SU-DHL-6 (cell line): ENCODE measurements at regions not wholly inside any gene's neighbourhood (a gene's known extent, or its start where the extent isn't known, plus 50 kb on each side); places are given as distances from the start of the nearest gene placed in this dataset.

Experiments
- H2AFZ ChIP-seq: fragments of 200-600 bp; sonication (generic); 2 replicates; pipeline ENCODE4 v1.6.1; 2014; ENCODE audit warnings: low read depth, mild to moderate bottlenecking, moderate library complexity, mixed read lengths, antibody characterized with exemption, low read length; ENCODE audit not compliant: severe bottlenecking
- H3F3A ChIP-seq: fragments of 200-600 bp; shearing (Covaris generic); 2 replicates; pipeline ENCODE4 v1.6.0; 2016; ENCODE audit warnings: antibody characterized with exemption, mild to moderate bottlenecking; ENCODE audit not compliant: insufficient read depth
- H3K27ac ChIP-seq: fragments of 200-600 bp; sonication (generic); 2 replicates; pipeline ENCODE4 v1.5.1; 2016; ENCODE audit warnings: low read depth, mild to moderate bottlenecking, low read length, moderate library complexity, mixed read lengths
- H3K27me3 ChIP-seq: fragments of 200-600 bp; sonication (generic), shearing (Covaris generic); 2 replicates; pipeline ENCODE4 v1.6.0; 2014; ENCODE audit warnings: mild to moderate bottlenecking, low read length
- H3K36me3 ChIP-seq: fragments of 200-600 bp; sonication (generic); 2 replicates; pipeline ENCODE4 v1.6.1; 2014; ENCODE audit warnings: mild to moderate bottlenecking, low read length, mixed read lengths
- H3K4me2 ChIP-seq: fragments of 300-600, 200-600 bp; shearing (Covaris generic), sonication (generic); 2 replicates; pipeline ENCODE4 v1.6.0; 2014; ENCODE audit warnings: low read length, low read depth, mild to moderate bottlenecking; ENCODE audit not compliant: poor library complexity, severe bottlenecking
- H3K4me3 ChIP-seq: fragments of 200-600 bp; sonication (generic); 2 replicates; pipeline ENCODE4 v1.5.1; 2014; ENCODE audit warnings: antibody characterized with exemption, low read length, mild to moderate bottlenecking, mixed read lengths; ENCODE audit not compliant: insufficient read depth, poor library complexity, severe bottlenecking
- H3K79me2 ChIP-seq: fragments of 200-600 bp; sonication (generic); 2 replicates; pipeline ENCODE4 v1.6.1; 2014; ENCODE audit warnings: mild to moderate bottlenecking, low read length, moderate library complexity; ENCODE audit not compliant: insufficient read depth
- H3K9ac ChIP-seq: fragments of 200-600 bp; sonication (generic); 2 replicates; pipeline ENCODE4 v1.7.0; 2014; ENCODE audit warnings: mild to moderate bottlenecking, low read length
- H3K9me2 ChIP-seq: fragments of 200-600 bp; sonication (generic); replicated peaks from 2 replicates; pipeline ENCODE4 v1.6.1; 2014; ENCODE audit warnings: low read length; ENCODE audit not compliant: insufficient read depth
- H3K9me3 ChIP-seq: fragments of 200-600 bp; sonication (generic); 2 replicates; pipeline ENCODE4 v1.6.1; 2014; ENCODE audit warnings: low read length, mixed read lengths; ENCODE audit not compliant: insufficient read depth
- H4K20me1 ChIP-seq: fragments of 200-600 bp; sonication (generic); 2 replicates; pipeline ENCODE4 v1.6.1; 2014; ENCODE audit warnings: low read depth, mild to moderate bottlenecking, antibody characterized with exemption, low read length, moderate library complexity, mixed read lengths
- EZH2phosphoT487 ChIP-seq: fragments of 200-600 bp; sonication (generic), shearing (Covaris generic); conservative IDR thresholded peaks from 2 replicates; pipeline ENCODE4 v1.6.1; 2018; ENCODE audit warnings: mild to moderate bottlenecking, antibody characterized with exemption, low read length, moderate library complexity, mixed read lengths
- TF ChIP-seq, protein P1 (sequence below): fragments of 200-600 bp; sonication (generic); IDR thresholded peaks from one replicate; pipeline ENCODE4 v1.5.1; 2017; ENCODE audit warnings: antibody characterized with exemption, mild to moderate bottlenecking, low read length, moderate library complexity; ENCODE audit not compliant: insufficient read depth, poor library complexity, severe bottlenecking

- no peak overlapping the region for H2AFZ ChIP-seq
- no peaks in the 10 kb centered on the region for H3F3A ChIP-seq
- H3K27ac ChIP-seq, result no peak overlapping the region
- H3K4me3 ChIP-seq, result no peak overlapping the region
- H3K9me3 ChIP-seq, result no peaks in the 10 kb centered on the region
- no peak for TF ChIP-seq EZH2phosphoT487
- TF ChIP-seq, protein P1, sequence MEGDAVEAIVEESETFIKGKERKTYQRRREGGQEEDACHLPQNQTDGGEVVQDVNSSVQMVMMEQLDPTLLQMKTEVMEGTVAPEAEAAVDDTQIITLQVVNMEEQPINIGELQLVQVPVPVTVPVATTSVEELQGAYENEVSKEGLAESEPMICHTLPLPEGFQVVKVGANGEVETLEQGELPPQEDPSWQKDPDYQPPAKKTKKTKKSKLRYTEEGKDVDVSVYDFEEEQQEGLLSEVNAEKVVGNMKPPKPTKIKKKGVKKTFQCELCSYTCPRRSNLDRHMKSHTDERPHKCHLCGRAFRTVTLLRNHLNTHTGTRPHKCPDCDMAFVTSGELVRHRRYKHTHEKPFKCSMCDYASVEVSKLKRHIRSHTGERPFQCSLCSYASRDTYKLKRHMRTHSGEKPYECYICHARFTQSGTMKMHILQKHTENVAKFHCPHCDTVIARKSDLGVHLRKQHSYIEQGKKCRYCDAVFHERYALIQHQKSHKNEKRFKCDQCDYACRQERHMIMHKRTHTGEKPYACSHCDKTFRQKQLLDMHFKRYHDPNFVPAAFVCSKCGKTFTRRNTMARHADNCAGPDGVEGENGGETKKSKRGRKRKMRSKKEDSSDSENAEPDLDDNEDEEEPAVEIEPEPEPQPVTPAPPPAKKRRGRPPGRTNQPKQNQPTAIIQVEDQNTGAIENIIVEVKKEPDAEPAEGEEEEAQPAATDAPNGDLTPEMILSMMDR, result no peak
- no peak overlapping the region for H3K4me2 ChIP-seq
- no peaks in the 10 kb centered on the region for H3K79me2 ChIP-seq
- no peaks in the 10 kb centered on the region for H3K9me2 ChIP-seq
- no peaks in the 10 kb centered on the region for H3K36me3 ChIP-seq
- H4K20me1 ChIP-seq, result no peaks in the 10 kb centered on the region
- H3K9ac ChIP-seq, result no peak overlapping the region
- no peaks in the 10 kb centered on the region for H3K27me3 ChIP-seq
These were observed 188.8 kb downstream of the LSM5 start for GRCh38 chr7:32301427-32301826.

DNA sequence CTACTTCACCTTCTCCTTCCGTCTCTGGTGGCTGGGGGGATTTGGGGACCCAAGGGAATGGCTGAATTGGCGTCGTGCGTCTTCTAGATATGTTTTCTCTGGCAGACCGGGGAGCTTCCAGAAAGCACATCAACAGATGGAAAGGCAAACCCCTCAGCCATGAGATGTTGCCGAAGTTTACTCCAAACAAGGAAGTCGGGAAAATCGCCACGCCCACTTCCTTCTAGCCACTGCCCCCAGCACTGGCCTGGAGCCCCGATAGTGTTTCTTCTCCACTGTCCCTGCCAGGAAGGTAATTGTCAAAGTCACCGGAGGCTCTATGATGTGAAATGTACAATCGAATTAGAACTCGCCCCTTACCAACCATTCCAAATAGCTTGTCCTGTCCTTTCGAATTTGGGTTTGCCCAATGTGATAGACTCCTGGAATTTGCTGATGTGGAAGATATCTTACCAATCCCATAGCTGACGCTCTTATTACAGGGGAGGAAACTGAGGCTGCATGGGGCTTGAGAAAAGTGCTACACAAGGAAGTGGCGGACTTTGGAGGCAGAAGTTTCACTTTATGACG is 191.0 kb downstream of the LSM5 start:
- Histone ChIP-seq H2AFZ (no peak overlapping the region), H3K36me3 (no peaks in the 10 kb centered on the region), H3F3A (no peaks in the 10 kb centered on the region), H4K20me1 (no peaks in the 10 kb centered on the region), H3K79me2 (no peaks in the 10 kb centered on the region), H3K9ac (no peak overlapping the region), H3K9me3 (no peaks in the 10 kb centered on the region), H3K27me3 (no peaks in the 10 kb centered on the region), H3K4me3 (no peak overlapping the region), H3K27ac (no peak overlapping the region), H3K9me2 (no peaks in the 10 kb centered on the region), H3K4me2 (no peak overlapping the region)
- TF ChIP-seq, protein P1, result no peak
- no peak for TF ChIP-seq EZH2phosphoT487

DNA sequence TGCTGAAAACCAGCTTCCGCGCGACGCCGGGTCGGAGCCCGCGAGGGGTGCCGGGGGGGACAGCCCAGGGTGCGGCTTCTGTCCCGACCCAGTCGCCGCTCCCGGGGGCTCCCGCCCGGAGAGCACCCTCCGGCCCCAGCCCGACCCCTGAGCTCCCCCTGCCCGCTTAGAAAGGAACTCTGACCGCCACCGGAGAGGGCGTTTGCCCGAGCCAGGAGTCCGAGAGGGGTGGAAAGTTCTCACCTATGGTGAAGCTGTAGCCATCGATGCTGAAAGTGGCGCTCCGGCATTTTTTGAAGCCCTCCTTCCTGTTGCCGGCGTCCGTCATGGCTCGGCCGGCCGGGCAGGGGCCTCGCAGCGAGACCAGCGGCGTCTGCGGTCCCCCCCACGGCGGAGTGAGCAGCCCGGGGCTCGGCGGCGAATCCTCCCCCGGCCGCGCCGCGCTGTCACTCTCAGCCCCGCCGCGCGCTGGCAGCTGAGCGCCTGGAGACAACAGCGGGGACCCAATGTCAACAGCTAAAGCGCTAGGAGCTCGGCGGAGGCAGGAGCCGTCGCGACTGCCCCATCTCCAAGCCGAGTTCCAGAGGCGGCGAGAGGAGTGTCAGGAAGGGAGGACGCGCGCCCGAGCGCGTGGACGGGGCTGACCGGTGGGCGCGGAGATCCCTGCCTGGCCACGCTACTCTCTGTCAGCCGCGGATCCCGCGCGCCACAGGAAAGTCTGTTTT is 191.6 kb downstream of the LSM5 start:
- Histone ChIP-seq H3K36me3 (no peaks in the 10 kb centered on the region), H3K4me3 (no peak overlapping the region), H2AFZ (no peak overlapping the region), H3K9me2 (no peaks in the 10 kb centered on the region), H4K20me1 (no peaks in the 10 kb centered on the region), H3K9ac (no peak overlapping the region), H3K27ac (no peak overlapping the region), H3K79me2 (no peaks in the 10 kb centered on the region), H3K9me3 (no peaks in the 10 kb centered on the region), H3K27me3 (no peaks in the 10 kb centered on the region), H3K4me2 (no peak overlapping the region), H3F3A (no peaks in the 10 kb centered on the region)
- TF ChIP-seq EZH2phosphoT487, result no peak
- TF ChIP-seq, protein P1, result no peak
